GM12864 (cell line): ENCODE measurements at regions not wholly inside any gene's neighbourhood (a gene's known extent, or its start where the extent isn't known, plus 50 kb on each side); places are given as distances from the start of the nearest gene placed in this dataset.
"Not testable (repeated sequence)": the region's sequence is repeated elsewhere in the genome, so short reads cannot be mapped to it uniquely, and the experiment has no call there.

Source experiments
- DNase-seq: peaks from one replicate; pipeline ENCODE4 v3.0.0-alpha.2; 2011; ENCODE audit warnings: low read depth
- H3K4me3 ChIP-seq: 2 replicates; pipeline ENCODE4 v1.5.1; 2011; ENCODE audit warnings: mild to moderate bottlenecking, low read depth, low read length, control low read depth
- CTCF ChIP-seq: IDR thresholded peaks from 2 replicates; pipeline ENCODE4 v1.5.1; 2011; ENCODE audit warnings: low read depth, mild to moderate bottlenecking, moderate library complexity, low read length, control low read depth, inconsistent platforms; ENCODE audit errors: missing control alignments

GRCh38 chr12:92394895-92395294 lies 249.2 kb upstream of the BTG1 start:
- no peak for TF ChIP-seq CTCF
- H3K4me3 ChIP-seq, result no peak overlapping the region
- DNase-seq, result no peak

GRCh38 chr12:92393504-92393903 lies 247.9 kb upstream of the BTG1 start:
- H3K4me3 ChIP-seq, result no peak overlapping the region
- no peak for TF ChIP-seq CTCF
- no peak for DNase-seq

GRCh38 chr12:92391726-92392125 lies 246.1 kb upstream of the BTG1 start:
- not testable (repeated sequence) for DNase-seq, H3K4me3 ChIP-seq

- DNase-seq, result no peak
- no peak for TF ChIP-seq CTCF
- no peak overlapping the region for H3K4me3 ChIP-seq
Observed at GRCh38 chr12:92389466-92389865, 243.8 kb upstream of the BTG1 start.

- TF ChIP-seq CTCF, result no peak
- no peak overlapping the region for H3K4me3 ChIP-seq
- no peak for DNase-seq
Observed at GRCh38 chr12:92385296-92385695, 239.7 kb upstream of the BTG1 start.

GRCh38 chr12:92384571-92384970 lies 238.9 kb upstream of the BTG1 start:
- DNase-seq, result no peak
- no peak overlapping the region for H3K4me3 ChIP-seq
- no peak for TF ChIP-seq CTCF

- no peak for TF ChIP-seq CTCF
- DNase-seq, result no peak
- H3K4me3 ChIP-seq, result no peak overlapping the region
Observed at GRCh38 chr12:92382383-92382878, 236.8 kb upstream of the BTG1 start.

GRCh38 chr12:92381856-92382255 lies 236.2 kb upstream of the BTG1 start:
- no peak for DNase-seq
- no peak for TF ChIP-seq CTCF
- no peak overlapping the region for H3K4me3 ChIP-seq
